ENCODE measurements at regions not wholly inside any gene's neighbourhood (a gene's known extent, or its start where the extent isn't known, plus 50 kb on each side); places are given as distances from the start of the nearest gene placed in this dataset.

GRCh38 chr2:176657393-176657792 lies 388.2 kb downstream of the MTX2 start:
- Histone ChIP-seq H3K9ac (ENCODE audit: low read depth in 1 of 2, low read length in 2 of 2) (no peak overlapping the region), H3K36me3 (ENCODE audit: control insufficient read depth in 2 of 2, insufficient read depth in 2 of 2, low read length in 2 of 2) (no peaks in the 10 kb centered on the region), H3K27ac (ENCODE audit: low read depth in 2 of 2, low read length in 2 of 2) (no peak overlapping the region), H3K4me3 (ENCODE audit: low read length in 2 of 2) (no peak overlapping the region), H3K27me3 (ENCODE audit: control insufficient read depth in 2 of 2, insufficient read depth in 2 of 2, low read length in 2 of 2) (no peaks in the 10 kb centered on the region), H3K9me3 (ENCODE audit: control insufficient read depth in 2 of 2, low read length in 2 of 2) (no peaks in the 10 kb centered on the region), H3K4me1 (ENCODE audit: control insufficient read depth in 2 of 2, insufficient read depth in 2 of 2, low read length in 2 of 2) (no peaks in the 10 kb centered on the region)

- Histone ChIP-seq H3K9ac (ENCODE audit: low read depth in 1 of 2, low read length in 2 of 2) (no peak overlapping the region), H3K36me3 (ENCODE audit: control insufficient read depth in 2 of 2, insufficient read depth in 2 of 2, low read length in 2 of 2) (no peaks in the 10 kb centered on the region), H3K4me1 (ENCODE audit: control insufficient read depth in 2 of 2, insufficient read depth in 2 of 2, low read length in 2 of 2) (no peaks in the 10 kb centered on the region), H3K9me3 (ENCODE audit: control insufficient read depth in 2 of 2, low read length in 2 of 2) (no peaks in the 10 kb centered on the region), H3K27ac (ENCODE audit: low read depth in 2 of 2, low read length in 2 of 2) (no peak overlapping the region), H3K27me3 (ENCODE audit: control insufficient read depth in 2 of 2, insufficient read depth in 2 of 2, low read length in 2 of 2) (no peaks in the 10 kb centered on the region), H3K4me3 (ENCODE audit: low read length in 2 of 2) (no peak overlapping the region)
Measured at GRCh38 chr2:176658708-176659107, 389.5 kb downstream of the MTX2 start.

GRCh38 chr2:176662753-176663152 lies 393.5 kb downstream of the MTX2 start:
- Histone ChIP-seq H3K4me3 (ENCODE audit: low read length in 2 of 2) (no peak overlapping the region), H3K36me3 (ENCODE audit: control insufficient read depth in 2 of 2, insufficient read depth in 2 of 2, low read length in 2 of 2) (no peaks in the 10 kb centered on the region), H3K4me1 (ENCODE audit: control insufficient read depth in 2 of 2, insufficient read depth in 2 of 2, low read length in 2 of 2) (no peaks in the 10 kb centered on the region), H3K27me3 (ENCODE audit: control insufficient read depth in 2 of 2, insufficient read depth in 2 of 2, low read length in 2 of 2) (no peaks in the 10 kb centered on the region), H3K9ac (ENCODE audit: low read depth in 1 of 2, low read length in 2 of 2) (no peak overlapping the region), H3K27ac (ENCODE audit: low read depth in 2 of 2, low read length in 2 of 2) (no peak overlapping the region), H3K9me3 (ENCODE audit: control insufficient read depth in 2 of 2, low read length in 2 of 2) (no peaks in the 10 kb centered on the region)

- Histone ChIP-seq H3K27ac (ENCODE audit: low read depth in 2 of 2, low read length in 2 of 2) (no peak overlapping the region), H3K9me3 (ENCODE audit: control insufficient read depth in 2 of 2, low read length in 2 of 2) (no peaks in the 10 kb centered on the region), H3K4me1 (ENCODE audit: control insufficient read depth in 2 of 2, insufficient read depth in 2 of 2, low read length in 2 of 2) (no peaks in the 10 kb centered on the region), H3K27me3 (ENCODE audit: control insufficient read depth in 2 of 2, insufficient read depth in 2 of 2, low read length in 2 of 2) (no peaks in the 10 kb centered on the region), H3K4me3 (ENCODE audit: low read length in 2 of 2) (no peak overlapping the region), H3K36me3 (ENCODE audit: control insufficient read depth in 2 of 2, insufficient read depth in 2 of 2, low read length in 2 of 2) (no peaks in the 10 kb centered on the region), H3K9ac (ENCODE audit: low read depth in 1 of 2, low read length in 2 of 2) (no peak overlapping the region)
Measured at GRCh38 chr2:176664478-176664877, 395.2 kb downstream of the MTX2 start.

GRCh38 chr2:176665086-176665485 lies 395.8 kb downstream of the MTX2 start:
- no peak overlapping the region for H3K27ac ChIP-seq (ENCODE audit: low read depth in 2 of 2, low read length in 2 of 2)
- no peak overlapping the region for H3K9ac ChIP-seq (ENCODE audit: low read depth in 1 of 2, low read length in 2 of 2)
- no peak overlapping the region for H3K4me3 ChIP-seq (ENCODE audit: low read length in 2 of 2)
- no peaks in the 10 kb centered on the region for H3K27me3 ChIP-seq (ENCODE audit: control insufficient read depth in 2 of 2, insufficient read depth in 2 of 2, low read length in 2 of 2)
- H3K4me1 ChIP-seq (ENCODE audit: control insufficient read depth in 2 of 2, insufficient read depth in 2 of 2, low read length in 2 of 2) = no peaks in the 10 kb centered on the region
- no peaks in the 10 kb centered on the region for H3K36me3 ChIP-seq (ENCODE audit: control insufficient read depth in 2 of 2, insufficient read depth in 2 of 2, low read length in 2 of 2)
- no peaks in the 10 kb centered on the region for H3K9me3 ChIP-seq (ENCODE audit: control insufficient read depth in 2 of 2, low read length in 2 of 2)

GRCh38 chr2:176668912-176669311 lies 399.7 kb downstream of the MTX2 start:
- H3K36me3 ChIP-seq (ENCODE audit: control insufficient read depth in 2 of 2, insufficient read depth in 2 of 2, low read length in 2 of 2) = no peaks in the 10 kb centered on the region
- no peaks in the 10 kb centered on the region for H3K9me3 ChIP-seq (ENCODE audit: control insufficient read depth in 2 of 2, low read length in 2 of 2)
- H3K4me1 ChIP-seq (ENCODE audit: control insufficient read depth in 2 of 2, insufficient read depth in 2 of 2, low read length in 2 of 2) = no peaks in the 10 kb centered on the region
- H3K27me3 ChIP-seq (ENCODE audit: control insufficient read depth in 2 of 2, insufficient read depth in 2 of 2, low read length in 2 of 2) = no peaks in the 10 kb centered on the region
- no peak overlapping the region for H3K9ac ChIP-seq (ENCODE audit: low read depth in 1 of 2, low read length in 2 of 2)
- no peak overlapping the region for H3K4me3 ChIP-seq (ENCODE audit: low read length in 2 of 2)
- H3K27ac ChIP-seq (ENCODE audit: low read depth in 2 of 2, low read length in 2 of 2) = no peak overlapping the region

GRCh38 chr2:176669398-176670174 lies 400.3 kb downstream of the MTX2 start:
- no peaks in the 10 kb centered on the region for H3K27me3 ChIP-seq (ENCODE audit: control insufficient read depth in 2 of 2, insufficient read depth in 2 of 2, low read length in 2 of 2)
- H3K4me1 ChIP-seq (ENCODE audit: control insufficient read depth in 2 of 2, insufficient read depth in 2 of 2, low read length in 2 of 2) = no peaks in the 10 kb centered on the region
- no peaks in the 10 kb centered on the region for H3K9me3 ChIP-seq (ENCODE audit: control insufficient read depth in 2 of 2, low read length in 2 of 2)
- no peak overlapping the region for H3K4me3 ChIP-seq (ENCODE audit: low read length in 2 of 2)
- no peak overlapping the region for H3K9ac ChIP-seq (ENCODE audit: low read depth in 1 of 2, low read length in 2 of 2)
- no peak overlapping the region for H3K27ac ChIP-seq (ENCODE audit: low read depth in 2 of 2, low read length in 2 of 2)
- no peaks in the 10 kb centered on the region for H3K36me3 ChIP-seq (ENCODE audit: control insufficient read depth in 2 of 2, insufficient read depth in 2 of 2, low read length in 2 of 2)

GRCh38 chr2:176675271-176675949 lies 406.2 kb downstream of the MTX2 start:
- Histone ChIP-seq H3K27me3 (ENCODE audit: control insufficient read depth in 2 of 2, insufficient read depth in 2 of 2, low read length in 2 of 2) (no peaks in the 10 kb centered on the region), H3K36me3 (ENCODE audit: control insufficient read depth in 2 of 2, insufficient read depth in 2 of 2, low read length in 2 of 2) (no peaks in the 10 kb centered on the region), H3K4me3 (ENCODE audit: low read length in 2 of 2) (no peak overlapping the region), H3K9ac (ENCODE audit: low read depth in 1 of 2, low read length in 2 of 2) (no peak overlapping the region), H3K9me3 (ENCODE audit: control insufficient read depth in 2 of 2, low read length in 2 of 2) (no peaks in the 10 kb centered on the region), H3K27ac (ENCODE audit: low read depth in 2 of 2, low read length in 2 of 2) (no peak overlapping the region), H3K4me1 (ENCODE audit: control insufficient read depth in 2 of 2, insufficient read depth in 2 of 2, low read length in 2 of 2) (no peaks in the 10 kb centered on the region)

GRCh38 chr2:176677746-176678265 lies 408.6 kb downstream of the MTX2 start:
- no peak overlapping the region for H3K4me3 ChIP-seq (ENCODE audit: low read length in 2 of 2)
- H3K27ac ChIP-seq (ENCODE audit: low read depth in 2 of 2, low read length in 2 of 2) = no peak overlapping the region
- H3K27me3 ChIP-seq (ENCODE audit: control insufficient read depth in 2 of 2, insufficient read depth in 2 of 2, low read length in 2 of 2) = peaks cover 0 to 3% of the 10 kb centered on the region in 2 donors
- H3K9me3 ChIP-seq (ENCODE audit: control insufficient read depth in 2 of 2, low read length in 2 of 2) = no peaks in the 10 kb centered on the region
- no peak overlapping the region for H3K9ac ChIP-seq (ENCODE audit: low read depth in 1 of 2, low read length in 2 of 2)
- H3K4me1 ChIP-seq (ENCODE audit: control insufficient read depth in 2 of 2, insufficient read depth in 2 of 2, low read length in 2 of 2) = no peaks in the 10 kb centered on the region
- H3K36me3 ChIP-seq (ENCODE audit: control insufficient read depth in 2 of 2, insufficient read depth in 2 of 2, low read length in 2 of 2) = no peaks in the 10 kb centered on the region

GRCh38 chr2:176678571-176678970 lies 409.3 kb downstream of the MTX2 start:
- no peaks in the 10 kb centered on the region for H3K4me1 ChIP-seq (ENCODE audit: control insufficient read depth in 2 of 2, insufficient read depth in 2 of 2, low read length in 2 of 2)
- H3K9ac ChIP-seq (ENCODE audit: low read depth in 1 of 2, low read length in 2 of 2) = no peak overlapping the region
- no peaks in the 10 kb centered on the region for H3K36me3 ChIP-seq (ENCODE audit: control insufficient read depth in 2 of 2, insufficient read depth in 2 of 2, low read length in 2 of 2)
- no peak overlapping the region for H3K27ac ChIP-seq (ENCODE audit: low read depth in 2 of 2, low read length in 2 of 2)
- H3K27me3 ChIP-seq (ENCODE audit: control insufficient read depth in 2 of 2, insufficient read depth in 2 of 2, low read length in 2 of 2) = peaks cover 0 to 3% of the 10 kb centered on the region in 2 donors
- no peaks in the 10 kb centered on the region for H3K9me3 ChIP-seq (ENCODE audit: control insufficient read depth in 2 of 2, low read length in 2 of 2)
- no peak overlapping the region for H3K4me3 ChIP-seq (ENCODE audit: low read length in 2 of 2)
